Right kidney (tissue), 1 donor: ENCODE measurements at regions not wholly inside any gene's neighbourhood (a gene's known extent, or its start where the extent isn't known, plus 50 kb on each side); places are given as distances from the start of the nearest gene placed in this dataset.
A peak's percentile ranks its signal among the peaks of the same experiment; 100 is the strongest.

ENCODE experiments used
- DNase-seq: peaks from one replicate; pipeline ENCODE4 v3.0.0-alpha.2; 2016

DNA sequence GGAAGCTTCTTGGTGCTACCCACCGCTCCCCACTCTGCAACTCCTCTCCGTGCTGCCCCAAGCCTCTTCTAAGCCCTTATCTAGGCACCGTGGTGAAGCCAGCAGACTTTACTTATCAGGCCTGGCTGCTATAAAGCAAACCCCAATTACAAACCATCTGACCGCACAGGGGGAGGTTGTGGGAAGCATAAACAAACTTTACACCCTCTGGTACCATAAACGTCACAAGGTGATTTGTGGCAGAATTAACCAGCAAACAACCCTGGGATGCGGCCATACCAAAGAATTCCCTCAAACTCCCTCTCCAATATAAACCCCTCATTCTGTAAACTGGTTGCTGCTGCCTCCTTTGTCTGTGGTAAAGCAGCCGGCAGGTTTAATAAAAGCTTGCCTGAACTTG lies 55.2 kb downstream of the MAGEC2 start:
- peak; percentile 3 for DNase-seq

DNA sequence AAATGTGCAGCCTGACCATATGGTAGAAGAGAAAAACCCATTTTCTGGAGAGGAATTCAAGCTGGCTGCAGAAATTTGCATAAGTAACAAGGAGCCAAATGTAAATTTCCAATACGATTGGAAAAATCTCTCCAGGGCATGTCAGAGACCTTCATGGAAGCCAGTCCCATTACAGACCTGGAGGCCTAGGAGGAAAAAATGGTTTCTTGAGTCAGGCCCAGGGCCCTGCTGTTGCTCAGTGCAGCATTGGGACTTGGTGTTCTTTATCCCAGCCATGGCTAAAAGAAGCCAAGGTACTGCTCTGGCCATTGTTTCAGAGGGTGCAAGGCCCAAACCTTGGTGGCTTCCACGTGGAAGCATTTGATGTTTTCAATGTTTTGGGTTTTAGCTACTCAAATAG lies 70.6 kb downstream of the MAGEC2 start:
- DNase-seq: no peak

DNA sequence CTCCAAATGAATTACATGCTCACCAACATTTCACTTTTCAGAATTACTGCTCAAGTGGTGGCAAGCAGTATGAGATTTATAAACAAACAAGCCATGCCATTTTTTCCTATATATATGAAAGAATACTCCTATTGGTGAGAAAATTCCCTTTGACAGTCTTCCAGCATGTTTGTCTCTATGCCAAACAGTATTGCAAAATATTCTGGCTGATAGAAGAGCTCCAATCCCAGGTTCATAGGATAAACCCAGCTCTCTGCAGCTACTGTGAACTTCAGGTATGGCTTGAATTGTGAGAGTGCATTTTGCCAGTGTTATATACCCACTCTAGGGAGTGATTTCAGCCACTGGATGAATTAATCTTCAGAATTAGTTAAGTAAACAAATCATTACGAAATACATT lies 108.8 kb downstream of the MAGEC2 start:
- DNase-seq: no peak

DNA sequence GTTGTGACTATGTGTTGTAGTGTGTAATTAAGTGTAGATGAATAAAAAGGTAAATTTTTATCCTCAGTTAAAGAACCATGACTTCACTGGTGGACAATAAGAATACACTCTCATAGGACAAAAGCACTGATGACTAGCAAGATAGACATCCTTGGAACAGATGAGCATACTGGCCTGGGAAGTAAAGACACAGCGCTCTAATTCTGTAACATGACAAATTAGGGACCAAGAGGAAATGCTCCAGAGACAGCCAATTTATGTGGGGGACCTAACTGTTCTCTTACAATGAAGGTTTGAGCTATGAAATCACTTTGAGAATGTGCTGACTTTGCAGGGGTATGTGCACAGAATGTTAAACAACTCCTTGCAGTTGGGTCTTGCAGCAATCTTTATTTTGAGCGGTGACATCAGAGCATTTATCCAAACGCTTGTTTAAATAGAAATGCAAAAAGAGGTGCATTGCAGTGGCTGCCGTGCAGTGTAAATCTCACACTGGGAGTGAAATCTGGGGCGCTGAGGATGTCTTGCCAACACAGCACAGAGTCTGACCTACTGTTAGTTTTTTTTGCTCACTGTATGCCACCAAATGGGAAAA lies 109.3 kb downstream of the MAGEC2 start:
- no peak for DNase-seq

DNA sequence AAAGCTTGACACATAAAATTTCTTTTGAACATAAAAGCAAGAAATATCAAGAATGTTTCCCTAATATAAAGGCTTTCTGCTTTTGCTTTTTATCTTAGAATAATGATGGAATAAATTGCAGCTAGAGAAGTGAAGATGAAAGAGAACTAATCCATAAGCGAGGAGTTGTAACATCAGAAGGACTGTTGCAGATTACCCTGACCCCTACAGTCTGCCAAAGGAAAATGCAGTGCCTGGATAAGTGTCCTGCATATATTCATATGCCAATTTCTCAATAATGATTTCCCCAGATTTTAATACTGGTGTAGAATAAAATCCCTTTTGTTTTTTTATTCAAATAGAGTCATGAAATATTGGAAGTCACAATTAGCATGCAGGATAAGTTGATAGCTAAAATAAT lies 115.9 kb downstream of the MAGEC2 start:
- no peak for DNase-seq

DNA sequence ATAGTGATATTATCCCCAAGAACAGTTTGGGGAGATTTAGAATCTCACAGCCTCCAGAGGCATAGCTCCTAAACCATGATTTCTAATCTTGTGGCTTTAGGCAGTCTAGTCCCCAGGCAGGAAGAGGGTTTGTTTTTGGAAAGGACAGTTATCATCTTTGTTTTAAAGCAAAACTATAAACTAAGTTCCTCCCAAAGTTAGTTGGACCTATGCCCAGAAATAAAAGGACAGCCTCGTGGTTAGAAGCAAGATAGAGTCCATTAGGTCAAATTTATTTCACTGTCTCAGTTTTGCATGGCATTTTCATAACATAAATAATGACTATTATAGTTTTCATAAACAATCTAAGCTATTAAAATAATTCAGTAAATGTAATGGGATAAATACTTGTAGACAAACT lies 120.5 kb downstream of the MAGEC2 start:
- DNase-seq: no peak

DNA sequence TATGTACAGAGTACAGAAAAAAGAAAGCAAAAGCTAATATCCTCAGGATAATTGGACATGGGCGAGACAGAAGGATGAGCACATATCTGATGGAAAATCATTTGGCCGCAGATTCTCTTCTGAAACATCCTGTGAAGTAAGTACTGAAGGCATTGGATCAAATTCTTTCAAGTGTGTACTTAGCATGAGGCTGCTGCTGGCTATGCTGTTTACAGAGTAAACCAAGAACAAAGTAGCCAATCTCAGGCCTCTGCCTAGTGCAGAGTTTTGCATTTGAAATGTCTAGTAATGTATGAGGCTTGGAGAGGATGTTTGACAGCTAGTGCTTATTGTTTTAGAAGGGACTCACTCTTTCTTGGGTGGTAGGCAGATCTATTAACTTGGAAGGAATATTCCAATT lies 128.5 kb downstream of the MAGEC2 start:
- DNase-seq: no peak

DNA sequence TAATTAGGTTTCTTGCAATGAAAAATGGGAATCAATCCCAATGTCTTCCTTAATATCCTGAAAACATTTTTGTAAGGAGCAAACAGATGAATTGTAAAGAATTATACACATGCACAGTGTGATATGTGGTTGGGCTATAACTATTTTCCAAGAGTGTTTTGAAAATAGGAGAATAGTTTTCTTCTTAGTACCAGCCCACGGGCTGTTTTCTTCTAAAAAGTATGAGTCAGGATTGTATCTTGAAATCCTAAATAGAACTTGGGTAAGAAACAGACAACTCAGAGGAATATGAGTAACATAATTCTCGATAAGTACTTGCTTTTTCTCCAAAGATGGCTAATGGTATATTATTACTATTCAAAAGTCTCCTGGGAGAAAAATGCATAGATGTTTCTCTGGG lies 136.7 kb downstream of the MAGEC2 start:
- no peak for DNase-seq

DNA sequence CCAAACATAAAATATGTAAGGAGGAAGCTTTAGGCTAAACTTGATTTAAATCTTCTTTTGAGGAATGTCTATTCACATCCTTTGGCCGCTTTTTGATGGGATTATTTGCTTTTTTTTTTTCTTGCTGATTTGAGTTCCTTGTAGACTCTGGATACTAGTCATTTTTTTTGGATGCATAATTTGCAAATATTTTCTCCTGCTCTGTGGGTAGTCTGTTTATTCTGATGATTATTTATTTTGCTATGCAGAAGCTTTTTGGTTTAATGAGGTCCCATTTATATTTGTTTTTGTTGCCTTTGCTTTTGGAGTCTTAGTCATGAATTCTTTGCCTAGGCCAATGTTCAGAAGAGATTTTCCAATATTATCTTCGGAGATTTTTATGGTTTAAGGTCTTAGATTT lies 144.9 kb downstream of the MAGEC2 start:
- no peak for DNase-seq

DNA sequence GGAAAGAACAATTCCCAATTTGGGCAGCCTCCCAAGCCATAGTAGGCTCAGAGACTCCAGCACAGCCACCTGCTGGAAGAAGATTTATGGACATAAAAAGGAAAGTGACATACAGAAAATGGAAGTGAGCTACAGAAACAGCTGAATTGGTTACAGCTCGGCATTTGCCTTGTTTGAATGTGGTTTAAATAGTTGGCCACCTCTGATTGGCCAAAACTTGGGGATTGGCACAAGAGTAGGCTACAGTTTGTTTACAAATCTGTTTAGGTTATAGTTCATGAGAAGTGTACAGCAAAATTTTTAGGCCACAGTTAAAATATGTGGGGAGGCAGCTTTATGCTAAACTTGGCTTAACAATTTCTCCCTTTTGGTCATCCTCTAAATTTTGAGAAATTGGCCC lies 150.4 kb downstream of the MAGEC1 start:
- no peak for DNase-seq

DNA sequence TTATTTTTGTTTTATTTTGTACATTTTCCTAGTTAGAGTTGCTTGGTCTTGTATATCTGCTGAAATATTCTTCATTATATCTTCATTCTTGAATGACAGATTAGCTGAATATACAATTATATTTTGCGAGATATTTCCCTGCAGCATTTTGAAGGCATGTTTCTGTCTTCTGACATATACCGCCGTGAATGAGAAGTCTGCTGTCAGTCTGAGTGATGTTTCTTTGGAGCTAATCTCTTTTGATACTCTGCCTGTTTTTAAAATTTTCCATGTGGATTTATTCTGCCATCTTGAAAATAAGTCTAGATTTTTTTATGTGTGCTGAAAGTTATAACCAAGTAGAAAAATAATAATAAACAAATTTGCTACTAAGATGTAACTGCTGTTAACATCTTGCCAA lies 148.5 kb downstream of the MAGEC1 start:
- no peak for DNase-seq

DNA sequence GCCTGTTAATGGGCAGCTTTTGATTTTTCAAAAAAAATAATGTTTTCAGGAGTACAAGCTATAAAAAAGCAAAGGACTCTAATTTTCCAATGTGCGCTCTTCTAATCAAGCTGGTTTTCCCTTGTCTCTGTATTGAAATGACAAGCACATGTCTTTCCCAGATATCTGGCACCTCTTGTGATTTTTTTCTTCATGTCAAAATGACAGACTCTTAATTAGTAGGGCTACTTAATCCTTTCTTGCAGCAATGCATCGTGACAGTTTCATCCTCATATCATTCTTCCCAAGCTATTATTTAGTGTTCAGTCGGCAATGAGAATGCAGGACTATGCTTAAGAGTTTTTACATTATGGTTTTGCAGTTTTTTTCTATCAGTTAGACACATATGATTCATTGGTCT lies 139.5 kb downstream of the MAGEC1 start:
- DNase-seq: no peak

DNA sequence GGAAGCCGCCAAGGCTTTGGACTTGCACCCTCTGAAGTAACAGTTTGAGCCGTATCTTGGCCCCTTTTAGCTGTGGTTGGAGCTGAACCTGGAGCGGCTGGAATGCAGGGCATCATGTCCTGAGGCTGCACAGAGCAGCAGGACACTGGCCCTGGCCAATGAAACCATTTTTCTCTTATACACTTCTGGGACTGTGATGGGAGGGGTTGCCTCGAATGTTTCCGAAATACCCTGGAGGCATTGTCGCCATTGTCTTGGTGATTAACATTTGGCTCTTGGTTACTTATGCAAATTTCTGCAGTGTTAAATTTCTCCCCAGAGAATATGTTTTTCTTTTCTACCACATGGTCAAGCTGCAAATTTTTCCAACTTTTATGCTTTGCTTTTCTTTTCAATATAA lies 137.2 kb downstream of the MAGEC1 start:
- no peak for DNase-seq

DNA sequence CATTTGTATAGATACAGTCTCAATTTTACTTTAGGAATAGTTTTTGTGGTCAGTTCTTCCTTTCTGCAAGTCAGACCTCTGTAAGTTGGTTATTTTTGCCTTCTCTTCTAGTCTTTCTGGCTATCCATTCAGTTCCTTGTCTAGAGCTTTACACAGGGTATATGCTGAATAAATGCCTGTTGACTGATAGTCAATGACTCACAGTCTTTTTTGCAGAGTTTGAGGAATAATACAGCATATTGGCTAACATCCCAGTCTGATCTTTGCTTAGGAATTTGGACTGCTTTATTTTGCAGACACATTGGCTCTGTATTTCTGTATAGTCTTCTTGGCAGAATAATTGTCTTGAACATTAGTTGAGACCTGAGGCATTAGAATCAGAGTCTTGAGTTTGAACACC lies 132.4 kb downstream of the MAGEC1 start:
- no peak for DNase-seq

DNA sequence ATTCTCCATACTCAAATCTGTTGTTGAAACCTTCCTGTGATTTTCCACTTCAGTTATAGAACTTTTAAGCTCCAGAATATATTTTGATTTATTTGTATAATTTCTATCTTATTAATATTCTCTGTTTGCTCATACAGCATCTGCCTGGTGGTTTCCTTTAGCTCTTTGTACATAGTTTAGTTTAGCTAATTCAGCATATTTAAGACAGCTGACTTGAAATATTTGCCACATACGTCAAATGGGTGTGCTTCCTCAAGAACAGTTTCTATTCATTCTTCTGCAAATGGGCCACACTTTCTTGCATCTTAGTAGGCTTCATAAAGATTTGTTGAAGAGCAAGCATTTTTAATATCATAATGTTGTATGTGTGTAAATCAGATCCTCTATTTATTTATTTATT lies 101.8 kb downstream of the MAGEC1 start:
- no peak for DNase-seq

DNA sequence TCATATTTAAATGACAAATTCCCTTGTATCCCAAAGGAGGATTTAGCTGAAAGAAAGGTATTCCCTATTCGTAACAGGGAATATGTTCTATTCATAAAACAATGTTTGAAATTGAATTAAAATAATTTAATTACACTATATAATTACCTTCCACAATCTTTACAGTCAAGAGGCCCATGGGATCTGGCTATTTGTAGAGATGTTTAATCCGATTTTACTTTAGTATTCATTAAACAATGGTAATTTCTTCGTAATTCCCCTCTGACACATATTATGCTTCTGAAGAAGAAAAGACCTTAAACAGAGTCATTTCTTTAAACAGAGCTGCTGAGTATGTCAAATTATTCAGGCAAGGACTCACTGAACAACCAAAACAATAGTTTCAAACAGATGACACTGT lies 98.8 kb downstream of the MAGEC1 start:
- DNase-seq: no peak

DNA sequence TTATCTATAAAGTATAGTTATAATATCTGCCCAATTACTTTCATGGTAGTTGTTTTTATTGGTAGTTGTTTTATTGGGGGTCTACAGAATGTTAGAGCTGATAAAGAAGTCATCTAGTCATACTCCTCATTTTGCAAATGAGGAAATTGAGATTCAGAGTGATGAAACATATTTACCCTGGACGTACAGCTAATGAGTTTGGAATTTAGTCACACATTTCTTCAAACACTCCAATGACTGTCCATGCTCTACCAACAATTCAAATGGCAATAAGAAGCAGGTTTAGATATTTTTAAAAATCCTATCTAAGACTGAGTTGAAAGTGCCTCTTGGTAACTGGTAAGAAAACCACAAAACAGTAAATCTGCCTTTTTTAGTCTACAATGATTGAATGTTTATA lies 98.2 kb downstream of the MAGEC1 start:
- DNase-seq: no peak

DNA sequence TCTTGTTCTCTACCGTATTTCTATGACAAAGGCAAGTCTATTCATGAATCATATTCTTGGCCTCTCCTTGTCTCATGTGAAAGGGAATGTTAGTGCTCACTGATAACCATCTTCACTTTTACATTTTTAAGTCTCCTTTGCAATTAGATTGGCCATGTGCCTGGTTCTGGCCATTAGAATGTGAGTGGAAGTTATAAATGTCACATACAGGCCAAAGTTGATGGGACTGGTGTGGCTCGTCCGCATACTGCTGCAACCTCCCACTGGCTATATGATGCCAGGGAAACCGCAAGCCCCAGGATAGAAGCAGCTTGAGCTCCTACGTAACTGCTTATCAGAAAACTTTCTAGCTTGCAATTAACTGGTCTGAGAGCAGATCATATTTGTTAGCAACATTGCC lies 86.1 kb downstream of the MAGEC1 start:
- peak; percentile 1 for DNase-seq

DNA sequence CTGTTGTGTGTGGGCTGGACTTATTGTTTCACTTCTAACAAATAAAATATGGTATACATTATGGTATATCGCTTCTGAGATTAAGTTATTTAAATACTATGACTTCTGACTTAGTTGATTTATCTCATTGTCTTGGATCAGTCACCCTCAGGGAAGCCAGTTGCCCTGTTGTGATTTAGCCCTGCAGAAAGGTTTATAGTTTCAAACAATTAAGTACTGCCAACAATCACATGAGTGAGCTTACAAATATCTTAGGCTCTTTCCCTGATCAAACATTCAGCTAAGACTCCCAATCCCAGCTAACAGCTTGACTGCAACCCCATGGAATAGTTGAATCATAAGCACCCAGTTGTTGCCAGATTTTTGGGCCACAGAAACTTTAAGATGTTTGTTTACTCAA lies 85.4 kb downstream of the MAGEC1 start:
- DNase-seq: no peak

DNA sequence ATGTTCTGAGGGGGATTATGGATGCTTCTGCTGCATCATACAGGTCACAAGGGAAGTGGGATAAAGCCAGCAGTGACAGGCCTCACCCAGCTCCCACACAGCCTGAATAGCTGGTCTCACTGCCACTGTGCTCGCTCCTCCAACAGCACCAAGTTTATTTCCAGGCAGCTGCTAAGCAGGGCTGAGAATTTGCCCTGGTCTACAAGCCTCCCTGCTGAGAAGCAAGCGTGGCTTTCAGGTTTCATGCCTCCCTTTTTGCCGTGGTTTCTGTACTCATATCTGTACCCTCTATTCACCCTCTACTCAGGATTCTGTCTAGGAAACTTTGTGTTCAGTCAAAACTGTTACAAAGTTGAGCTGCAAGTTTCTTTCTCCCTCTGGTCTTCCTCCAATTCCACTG lies 78.6 kb downstream of the MAGEC1 start:
- DNase-seq: no peak

DNA sequence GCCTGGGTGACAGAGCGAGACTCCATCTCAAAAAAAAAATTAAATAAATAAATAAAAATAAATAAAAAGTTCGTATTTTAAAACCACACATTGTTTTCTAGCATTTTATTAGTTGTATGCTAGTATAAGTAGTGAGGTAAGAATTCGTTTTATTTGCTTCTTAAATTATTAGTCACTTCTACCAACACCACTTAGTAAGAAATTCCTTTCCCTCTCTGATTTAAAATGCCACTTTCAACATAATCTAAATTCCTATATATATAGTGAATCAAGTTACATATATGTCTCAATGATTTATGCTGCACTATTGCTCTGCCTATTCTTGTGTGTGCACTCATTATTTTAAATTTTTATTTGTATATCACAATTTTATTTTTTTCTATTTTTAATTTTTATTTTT lies 72.1 kb downstream of the MAGEC1 start:
- no peak for DNase-seq

DNA sequence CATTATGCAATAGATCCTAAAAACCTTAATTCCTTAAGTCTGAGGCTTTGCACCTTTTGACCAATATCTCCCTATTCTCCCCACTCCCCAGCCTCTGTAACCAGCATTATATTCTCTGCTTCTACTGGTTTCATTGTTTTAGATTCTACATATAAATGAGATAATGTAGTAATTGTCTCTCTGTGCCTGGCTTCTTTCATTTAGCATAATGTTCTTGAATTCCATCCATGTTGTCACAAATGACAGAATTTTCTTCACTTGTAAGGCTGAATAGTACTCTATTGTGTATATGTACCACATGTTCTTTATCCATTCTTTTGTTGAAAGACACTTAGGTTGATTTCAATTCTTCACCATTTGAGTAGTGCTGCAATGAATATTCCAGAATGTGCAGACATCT lies 66.0 kb downstream of the MAGEC1 start:
- DNase-seq: no peak

DNA sequence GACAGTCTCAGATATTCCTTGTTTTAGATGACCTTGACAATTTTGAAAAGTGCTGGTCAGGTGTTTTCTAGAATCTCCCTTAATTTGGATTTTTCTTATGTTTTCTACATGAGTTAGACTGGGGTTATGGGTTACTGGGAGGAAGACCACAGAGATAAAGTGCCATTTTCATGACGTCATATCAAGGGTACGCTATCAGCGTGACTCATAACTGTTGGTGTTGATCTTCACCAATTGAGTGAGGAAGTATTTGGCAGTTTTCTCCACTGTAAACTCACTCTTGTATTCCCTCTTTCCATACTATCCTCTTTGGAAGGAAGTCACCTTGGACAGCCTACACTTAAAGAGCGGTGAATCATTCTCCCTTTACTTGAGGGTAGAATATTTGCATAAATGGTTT lies 56.9 kb downstream of the MAGEC1 start:
- DNase-seq: no peak
